ENCODE measurements at regions not wholly inside any gene's neighbourhood (a gene's known extent, or its start where the extent isn't known, plus 50 kb on each side); places are given as distances from the start of the nearest gene placed in this dataset.
"Not testable (repeated sequence)": the region's sequence is repeated elsewhere in the genome, so short reads cannot be mapped to it uniquely, and the experiment has no call there.

DNA sequence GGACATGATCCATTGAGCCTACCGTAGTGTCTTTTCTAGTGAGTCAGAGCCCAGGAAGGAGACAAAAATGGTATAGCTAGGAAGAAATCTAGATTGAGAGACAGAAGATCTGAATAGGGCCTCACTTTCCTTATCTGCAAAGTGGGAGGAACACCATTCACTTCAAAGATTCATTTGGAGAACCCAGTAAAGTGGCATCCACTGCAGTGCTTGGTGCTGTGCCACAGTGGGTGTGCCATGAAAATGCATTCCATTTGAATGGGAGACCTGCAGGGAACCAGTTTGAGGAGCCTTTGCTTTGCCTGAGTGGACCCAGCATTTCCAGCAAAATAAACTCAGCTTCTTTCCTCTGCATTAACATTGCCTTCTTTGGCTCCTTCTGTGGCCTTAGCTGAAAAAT, 470.5 kb upstream of the CADM1 start:
- DNase-seq (ENCODE audit: low read depth in 2 of 2): no peak

DNA sequence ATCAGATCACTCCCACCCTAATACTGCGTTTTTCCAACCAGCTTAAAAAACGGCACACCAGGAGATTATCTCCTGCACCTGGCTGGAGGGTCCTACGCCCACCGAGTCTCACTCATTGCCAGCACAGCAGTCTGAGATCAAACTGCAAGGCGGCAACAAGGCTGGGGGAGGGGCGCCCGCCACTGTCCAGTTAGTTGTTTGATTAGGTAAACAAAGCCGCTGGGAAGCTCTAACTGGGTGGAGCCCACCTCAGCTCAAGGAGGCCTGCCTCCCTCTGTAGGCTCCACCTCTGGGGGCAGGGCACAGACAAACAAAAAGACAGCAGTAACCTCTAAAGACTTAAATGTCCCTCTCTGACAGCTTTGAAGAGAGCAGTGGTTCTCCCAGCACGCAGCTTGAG, 463.0 kb upstream of the CADM1 start:
- not testable (repeated sequence) for DNase-seq (ENCODE audit: low read depth in 2 of 2)

DNA sequence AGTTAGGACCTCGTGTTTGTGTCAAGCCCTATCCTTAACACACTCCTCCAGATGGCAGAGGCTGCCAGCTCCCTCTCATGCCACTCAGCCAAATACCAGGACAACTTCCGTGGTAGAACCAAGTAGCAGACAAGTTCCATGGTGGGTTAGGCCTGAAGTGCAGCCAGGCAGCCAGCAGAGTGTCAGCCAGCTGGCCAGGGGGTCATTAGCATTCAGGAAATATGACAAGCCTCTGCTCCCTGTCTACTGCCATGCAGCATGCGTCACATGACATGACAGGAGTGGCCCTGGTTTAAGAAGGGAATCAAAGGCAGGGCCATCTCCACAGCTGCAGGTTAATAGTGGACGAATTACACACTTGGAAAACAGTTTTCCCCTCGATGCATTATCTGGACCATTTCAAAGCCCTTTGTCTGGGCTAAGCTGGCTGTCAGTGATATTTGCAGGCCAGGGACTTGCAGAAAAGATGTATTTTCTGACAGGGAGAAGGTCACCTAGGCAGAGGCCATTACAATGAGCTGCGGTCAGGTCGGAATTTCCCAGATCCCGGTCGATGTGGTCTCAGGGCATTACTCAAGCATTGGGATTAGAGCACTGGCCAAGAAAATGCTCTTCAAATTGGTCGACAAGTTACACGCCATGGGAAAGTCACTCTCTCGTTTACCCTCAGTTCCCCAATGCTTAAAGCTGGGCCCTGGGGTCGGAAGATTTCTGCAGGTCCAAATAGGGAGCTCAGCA, 461.7 kb upstream of the CADM1 start:
- DNase-seq (ENCODE audit: low read depth in 2 of 2): no peak

DNA sequence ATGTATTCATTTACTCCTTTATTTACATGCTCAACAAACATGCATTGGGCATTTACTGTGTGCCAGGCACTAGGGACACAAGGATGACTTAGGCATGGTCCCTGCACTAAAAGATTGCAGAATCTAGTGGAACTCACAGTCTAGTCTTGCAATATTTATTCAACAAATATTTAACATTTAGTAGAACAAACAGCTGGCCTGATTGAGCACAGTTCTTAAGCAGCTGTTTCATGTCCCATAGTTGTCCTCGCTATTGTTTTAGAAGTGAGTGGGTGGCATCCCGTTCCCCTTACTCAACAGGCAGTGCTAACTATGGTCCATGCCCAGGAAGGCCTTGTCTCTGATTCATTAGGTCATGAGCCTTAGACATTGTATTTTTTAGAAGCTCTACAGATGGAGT, 459.9 kb upstream of the CADM1 start:
- DNase-seq (ENCODE audit: low read depth in 2 of 2): no peak

DNA sequence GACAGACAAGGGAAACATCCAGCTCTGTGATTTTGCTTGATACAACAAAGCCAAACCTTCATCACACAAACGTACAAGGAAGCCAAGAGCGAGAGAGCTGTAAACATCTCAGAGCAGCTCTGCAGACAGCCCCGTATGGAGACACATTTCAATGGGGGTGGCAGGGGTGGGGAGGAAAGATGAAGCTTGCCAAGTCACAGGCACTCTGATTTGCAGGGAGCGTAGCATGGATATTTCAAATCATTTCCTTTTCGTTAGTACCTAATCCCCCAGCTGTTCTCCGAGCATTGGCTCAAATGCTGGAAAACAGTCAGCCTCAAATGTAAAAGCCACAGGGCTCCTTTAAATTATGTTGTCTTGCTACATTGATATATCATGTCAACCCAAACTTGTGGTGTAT, 458.9 kb upstream of the CADM1 start:
- DNase-seq (ENCODE audit: low read depth in 2 of 2): no peak

DNA sequence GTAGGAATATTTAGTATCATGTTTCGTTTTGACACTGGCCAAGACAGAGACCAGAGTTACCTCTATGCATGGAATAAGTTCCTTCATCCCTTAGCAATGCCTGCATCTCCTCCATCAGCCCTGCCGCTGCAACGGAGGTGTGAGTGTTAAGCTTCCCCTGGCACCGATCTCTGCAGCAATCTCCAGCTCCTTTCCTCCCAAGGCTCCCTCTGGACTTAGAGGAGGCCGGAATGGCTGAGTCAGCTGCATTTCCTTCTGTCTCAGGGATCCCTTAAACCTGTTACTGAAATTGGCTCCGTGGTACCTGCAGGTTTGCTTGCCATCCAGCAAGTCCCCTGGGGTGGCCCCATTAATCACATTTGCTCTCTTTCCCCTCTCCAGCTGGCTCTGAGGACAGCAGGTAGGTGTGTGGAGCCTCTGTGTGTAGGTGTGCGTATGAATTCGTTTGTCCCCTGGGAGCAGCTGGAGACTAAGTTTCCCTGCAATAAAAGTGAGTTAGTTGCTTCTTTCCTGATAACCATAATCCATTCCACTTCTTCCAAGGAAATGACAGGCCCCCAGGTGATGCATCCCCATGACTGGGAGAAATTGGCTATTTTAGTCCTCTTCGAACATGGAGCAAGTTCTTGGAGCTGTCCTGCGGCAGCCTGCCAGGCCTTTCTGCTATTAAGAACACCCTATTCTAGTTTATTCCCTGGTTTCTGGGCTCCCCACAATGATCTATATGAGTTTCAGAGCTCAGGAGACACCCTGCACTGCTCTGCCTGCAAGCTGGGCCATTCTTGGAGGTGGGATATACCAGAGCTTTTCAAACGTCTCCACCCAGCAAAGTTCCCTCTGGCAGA, 457.2 kb upstream of the CADM1 start:
- no peak for DNase-seq (ENCODE audit: low read depth in 2 of 2)

DNA sequence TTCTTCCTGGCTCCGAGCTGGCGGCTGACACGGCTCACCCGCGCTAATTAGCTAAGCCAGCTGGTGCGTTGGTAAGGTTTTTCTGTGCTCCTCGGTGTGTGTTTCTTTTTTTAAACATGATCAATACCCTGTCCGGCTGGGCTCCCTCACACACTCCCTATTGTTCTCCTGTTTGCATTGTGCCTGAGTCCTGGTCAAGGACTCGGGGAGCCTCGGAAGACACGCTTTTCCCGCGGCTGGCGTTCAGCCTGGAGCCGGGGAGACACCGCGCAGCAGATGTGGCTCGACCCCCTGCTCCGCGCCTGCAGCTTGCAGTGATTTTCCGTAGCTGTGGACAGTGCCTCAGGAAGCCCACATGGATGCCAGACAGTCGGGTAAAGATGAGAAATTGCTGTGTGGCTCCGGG, 454.9 kb upstream of the CADM1 start:
- no peak for DNase-seq (ENCODE audit: low read depth in 2 of 2)

DNA sequence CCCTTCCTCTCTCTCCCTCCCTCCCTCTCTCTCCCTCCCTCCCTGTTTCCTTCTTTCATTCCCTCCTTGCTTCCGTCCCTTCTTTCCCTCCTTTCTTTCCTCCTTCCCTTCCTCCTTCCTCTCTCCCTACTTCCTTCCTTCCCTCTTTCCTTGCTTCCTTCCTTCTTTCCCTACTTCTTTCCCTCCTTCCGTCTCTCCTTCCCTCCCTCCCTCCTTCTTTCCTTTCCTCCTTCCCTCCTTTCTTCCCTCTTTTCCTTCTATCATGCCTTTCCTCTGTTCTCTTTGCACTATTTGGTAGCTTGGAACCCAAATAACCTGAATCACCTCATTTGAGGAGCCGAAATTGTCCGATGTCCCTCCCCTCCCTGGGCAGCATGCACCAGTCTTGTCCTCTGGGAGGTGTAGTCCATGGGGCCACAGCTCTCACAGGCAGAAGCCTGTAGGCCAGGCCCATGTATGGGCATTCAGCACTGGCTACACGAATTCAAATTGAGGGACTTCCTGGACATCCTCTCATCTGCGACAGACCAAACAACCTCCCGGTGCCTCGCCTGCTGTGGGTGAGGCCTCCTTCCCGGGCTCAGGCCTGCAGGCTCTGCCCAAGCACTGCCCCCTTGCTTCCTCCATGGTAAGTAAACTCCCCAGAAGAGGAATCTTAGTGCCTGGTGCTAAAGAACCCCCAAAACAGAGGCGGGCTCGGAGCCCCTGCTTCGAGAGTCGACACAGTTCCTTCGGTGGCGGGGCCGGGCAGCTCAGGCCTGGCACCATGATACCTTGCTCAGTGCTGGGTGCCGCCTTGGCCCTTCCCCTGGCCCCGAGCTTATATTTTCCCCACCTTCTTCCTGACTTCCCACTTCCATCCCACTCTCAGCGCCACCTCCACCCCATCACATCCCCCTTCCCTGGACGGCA, 454.1 kb upstream of the CADM1 start:
- DNase-seq (ENCODE audit: low read depth in 2 of 2): no peak

DNA sequence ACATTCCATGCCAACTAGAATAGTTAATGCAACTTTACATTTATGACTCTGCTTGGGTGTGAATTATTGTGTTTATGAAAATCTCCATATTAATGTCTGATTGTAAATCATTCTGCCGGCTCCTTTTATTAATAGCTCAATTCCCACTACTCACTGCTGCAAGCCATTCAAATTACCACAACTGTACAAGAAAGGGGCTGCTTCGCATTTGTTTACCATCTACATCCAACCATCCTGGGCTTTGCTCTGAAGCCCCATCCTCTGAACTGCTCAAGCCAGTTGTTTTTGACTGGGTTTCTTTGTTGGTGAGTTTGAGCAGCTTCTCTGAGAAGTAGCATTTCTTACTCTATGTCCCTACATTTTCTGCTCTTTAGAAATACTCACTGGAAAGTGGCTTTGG, 451.6 kb upstream of the CADM1 start:
- no peak for DNase-seq (ENCODE audit: low read depth in 2 of 2)

DNA sequence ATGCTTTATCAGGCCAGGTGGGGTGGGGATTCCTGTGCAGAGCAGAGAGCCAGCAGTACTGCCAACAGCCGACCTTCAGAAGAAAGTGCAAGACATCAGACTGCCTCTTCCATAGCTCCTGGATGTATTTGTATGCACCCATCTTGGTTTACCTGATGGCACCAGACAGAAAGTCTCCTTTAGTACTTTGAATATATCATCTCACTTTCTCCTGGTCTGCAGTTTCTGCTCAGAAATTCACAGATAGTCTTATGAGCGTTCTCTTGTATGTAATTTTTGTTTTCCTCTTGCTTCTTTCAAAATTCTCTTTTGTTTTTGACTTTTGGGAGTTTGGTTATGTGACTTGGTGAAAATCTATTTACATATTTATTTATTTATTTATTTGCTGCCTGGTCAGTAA, 446.4 kb upstream of the CADM1 start:
- DNase-seq (ENCODE audit: low read depth in 2 of 2): no peak

DNA sequence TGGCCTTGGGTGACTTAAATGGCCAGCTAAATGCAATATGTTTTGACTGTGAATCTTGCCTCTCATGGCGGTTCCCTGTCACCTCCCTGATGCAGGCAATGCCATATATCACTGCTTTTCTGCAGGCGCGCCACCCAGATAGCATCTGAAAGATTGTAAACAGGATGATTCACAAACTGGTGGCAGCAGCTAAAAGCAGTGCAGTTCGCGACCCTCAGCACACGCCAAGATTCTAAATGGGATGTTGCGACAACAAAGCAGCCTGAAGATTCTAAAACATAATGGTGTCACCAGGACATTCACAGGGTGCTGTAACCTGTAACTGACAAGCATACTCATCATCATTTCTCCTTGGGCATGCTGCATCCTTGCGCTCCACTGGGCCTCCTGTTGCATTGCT, 440.4 kb upstream of the CADM1 start:
- no peak for DNase-seq (ENCODE audit: low read depth in 2 of 2)

DNA sequence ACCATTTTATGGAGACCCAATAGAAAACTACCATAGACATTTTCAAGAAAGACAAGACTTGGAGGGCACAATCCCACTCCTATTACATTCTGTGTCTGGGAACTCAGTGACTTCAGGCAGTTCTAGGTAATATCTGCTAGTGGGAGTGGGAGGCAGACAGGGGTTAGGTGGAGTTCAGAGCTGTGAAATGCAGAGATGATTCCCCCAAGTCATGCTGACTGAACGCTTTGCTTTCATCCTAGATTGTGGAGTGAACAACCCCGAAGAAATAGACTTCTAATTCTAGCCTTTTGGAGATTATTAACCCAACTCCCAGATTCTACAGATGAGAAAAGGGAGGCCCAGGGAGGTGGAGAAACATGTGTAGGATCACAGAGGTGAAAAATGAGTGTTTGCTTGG, 437.8 kb upstream of the CADM1 start:
- DNase-seq (ENCODE audit: low read depth in 2 of 2): no peak

DNA sequence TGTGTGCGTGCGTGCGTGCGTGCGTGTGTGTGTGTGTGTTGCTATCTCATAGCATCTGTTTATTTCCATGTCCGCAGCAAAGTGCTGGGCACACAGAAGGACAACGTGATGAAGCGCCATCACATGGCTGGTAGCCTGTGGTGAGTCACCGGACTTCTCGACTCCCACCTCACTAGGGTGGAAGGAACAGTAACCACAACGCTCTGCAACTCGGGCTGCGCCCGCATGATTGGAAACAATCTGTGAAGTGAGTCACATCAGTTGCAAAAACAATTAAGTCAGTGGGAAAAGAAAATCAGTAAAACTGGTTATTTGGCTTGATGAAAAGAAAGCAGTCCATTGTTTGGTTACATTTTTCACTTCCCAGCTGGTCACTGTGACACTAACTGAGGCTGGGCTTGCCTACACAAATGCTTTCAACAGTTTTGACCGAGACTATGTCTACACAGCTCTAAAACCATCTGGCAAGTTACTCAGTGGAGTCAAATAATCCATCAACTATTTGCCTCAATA, 437.3 kb upstream of the CADM1 start:
- DNase-seq (ENCODE audit: low read depth in 2 of 2): no peak

DNA sequence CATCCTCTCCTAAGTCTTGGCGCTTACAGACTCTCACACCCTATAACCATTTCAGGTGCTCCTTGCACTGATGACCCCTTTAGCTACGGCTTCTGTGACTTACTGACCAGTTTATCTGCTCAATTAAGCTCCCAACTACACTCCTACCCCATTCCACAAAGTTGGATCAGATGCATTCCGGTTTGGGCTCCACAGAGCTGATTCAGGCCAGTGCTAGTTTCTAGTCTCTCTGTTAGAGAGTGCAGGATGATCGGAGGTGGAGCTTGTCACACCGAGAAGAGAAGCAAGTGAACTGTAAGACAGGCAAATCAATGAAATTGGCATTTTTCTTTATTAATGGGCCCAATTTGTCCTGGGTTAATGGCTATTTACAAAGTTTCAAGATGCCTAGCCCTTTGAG, 436.8 kb upstream of the CADM1 start:
- DNase-seq (ENCODE audit: low read depth in 2 of 2): no peak

DNA sequence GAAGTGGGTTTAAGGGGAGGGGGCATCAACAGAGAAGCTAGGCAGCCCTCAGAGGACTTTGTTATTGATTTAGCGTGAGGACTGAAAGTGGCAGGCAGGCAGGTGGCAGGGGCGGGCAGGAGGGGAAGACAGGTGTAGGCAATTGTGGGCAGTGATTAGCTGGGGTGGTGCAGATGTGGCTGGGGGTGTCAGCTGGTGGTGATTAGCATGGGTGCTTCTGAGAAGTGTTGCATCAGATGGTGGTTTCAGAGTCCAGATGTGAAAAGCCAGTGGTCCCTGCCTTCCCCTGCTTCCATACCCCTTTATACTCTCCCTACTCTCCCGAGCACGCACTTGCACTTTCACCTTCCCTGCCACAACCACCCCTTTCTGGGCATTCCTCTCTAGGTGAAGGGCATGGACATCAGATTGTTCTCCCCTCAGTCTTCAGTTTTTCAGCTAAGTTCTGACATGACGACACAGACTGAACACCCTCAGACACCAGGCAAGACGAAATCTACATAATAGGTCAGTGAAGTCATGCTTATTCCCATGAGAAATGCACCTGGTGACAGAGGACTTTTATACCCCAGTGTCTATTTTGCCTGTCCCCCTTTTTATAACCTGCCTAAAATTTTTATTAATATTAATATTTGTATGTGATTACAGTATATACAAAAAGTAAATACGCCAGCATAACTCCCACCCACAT, 435.7 kb upstream of the CADM1 start:
- no peak for DNase-seq (ENCODE audit: low read depth in 2 of 2)

DNA sequence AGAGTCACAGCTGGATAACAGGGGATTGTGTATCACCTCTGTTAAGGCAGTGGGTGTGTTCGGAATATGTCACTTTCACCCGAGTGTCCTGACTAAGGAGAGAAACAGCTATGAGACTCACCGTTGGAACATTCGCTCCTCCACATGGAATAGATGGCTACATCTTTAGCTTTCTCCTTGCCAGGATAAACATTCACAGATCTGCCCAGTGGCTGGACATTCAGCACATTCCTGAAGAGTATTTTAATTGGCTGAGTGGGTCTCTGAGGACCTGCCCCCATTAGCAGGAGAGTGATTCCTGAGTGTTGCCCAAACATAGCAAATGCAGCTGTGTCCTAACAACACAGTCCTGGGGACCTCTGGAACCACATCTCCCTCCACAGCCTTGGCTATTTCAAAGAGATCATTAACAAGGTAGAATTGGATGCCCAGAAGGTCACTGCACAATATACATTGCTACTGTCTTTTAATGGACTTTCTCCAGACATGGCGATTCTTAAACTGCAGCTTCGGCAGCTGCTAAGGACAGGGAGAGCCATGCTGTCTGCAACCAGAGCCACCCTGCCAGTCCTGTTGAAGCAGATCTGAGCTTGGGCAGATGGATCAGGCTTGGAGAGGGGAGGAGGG, 435.0 kb upstream of the CADM1 start:
- DNase-seq (ENCODE audit: low read depth in 2 of 2): no peak

DNA sequence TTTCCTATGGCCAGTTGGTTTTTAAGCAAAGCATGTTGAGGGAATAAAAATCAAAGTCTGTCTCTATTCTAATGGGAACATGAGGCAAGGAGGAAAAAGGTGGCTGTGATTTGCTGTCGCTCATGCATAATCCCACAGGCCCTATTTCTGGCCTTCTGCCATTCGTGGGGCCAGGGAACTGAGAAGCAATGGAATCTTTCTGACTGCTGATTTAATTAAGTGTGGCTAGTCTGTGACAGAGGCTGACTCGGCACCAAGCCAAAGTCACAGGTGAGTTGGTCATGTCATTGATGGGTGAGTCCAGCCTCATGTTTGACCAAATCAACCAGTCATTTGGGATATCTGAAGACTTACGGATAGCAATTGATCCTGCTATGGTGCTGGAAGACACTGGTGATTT, 429.3 kb upstream of the CADM1 start:
- no peak for DNase-seq (ENCODE audit: low read depth in 2 of 2)

DNA sequence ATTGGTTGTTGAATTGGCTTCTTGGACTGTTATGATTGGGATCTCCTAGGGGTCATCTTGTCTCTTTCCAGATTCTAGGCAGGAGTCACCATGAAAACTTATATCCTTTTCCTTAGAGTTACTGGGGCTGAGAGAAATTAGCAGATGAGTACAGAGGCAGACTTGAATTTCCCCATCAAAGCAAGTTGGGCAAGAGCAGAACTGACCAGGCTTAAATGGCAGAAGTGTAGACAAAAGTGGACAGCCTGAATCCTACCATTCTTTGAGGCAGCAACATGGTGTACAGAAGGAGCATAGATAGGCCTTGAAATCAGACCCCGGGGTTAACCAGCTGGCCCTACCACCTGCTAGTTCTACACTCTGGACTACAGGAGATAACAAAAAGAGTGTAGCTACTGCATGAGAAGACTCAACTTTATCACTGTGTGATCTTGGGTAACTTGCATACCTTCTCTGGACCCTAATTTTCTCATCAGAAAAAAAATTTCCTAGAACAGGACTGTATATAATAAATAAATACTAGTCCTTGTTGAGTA, 427.4 kb upstream of the CADM1 start:
- no peak for DNase-seq (ENCODE audit: low read depth in 2 of 2)

DNA sequence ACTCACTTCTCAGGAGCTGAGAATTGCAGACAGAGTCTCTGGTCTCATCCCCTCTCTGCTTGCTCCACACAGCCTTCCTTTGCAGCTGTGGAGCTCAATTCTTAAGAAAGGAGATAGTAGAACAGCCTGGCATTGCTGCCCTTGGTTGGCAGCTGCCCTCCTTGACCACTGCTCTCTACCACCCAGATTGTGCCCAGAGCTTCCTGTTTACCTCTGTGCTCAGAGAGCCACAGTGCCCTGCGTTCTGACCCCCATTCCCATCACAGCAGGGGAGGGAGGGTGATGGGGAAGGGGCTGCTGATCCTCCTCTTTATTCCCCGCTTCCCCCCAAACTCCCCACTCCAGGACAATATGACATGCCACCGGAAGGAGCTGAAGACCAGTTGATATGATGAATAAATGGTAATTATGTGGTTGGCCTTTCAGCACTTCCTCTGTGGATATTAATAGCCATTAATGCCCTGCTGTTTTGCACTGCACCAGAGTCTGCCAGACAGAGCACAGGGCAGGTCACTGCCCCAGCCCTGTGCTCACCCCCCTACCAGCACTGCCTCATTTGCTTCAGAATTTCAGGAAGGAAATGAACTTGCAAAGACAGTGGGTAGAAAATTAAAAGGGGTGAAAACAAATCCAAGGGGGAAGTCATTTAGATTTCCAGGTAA, 426.8 kb upstream of the CADM1 start:
- DNase-seq (ENCODE audit: low read depth in 2 of 2): no peak

DNA sequence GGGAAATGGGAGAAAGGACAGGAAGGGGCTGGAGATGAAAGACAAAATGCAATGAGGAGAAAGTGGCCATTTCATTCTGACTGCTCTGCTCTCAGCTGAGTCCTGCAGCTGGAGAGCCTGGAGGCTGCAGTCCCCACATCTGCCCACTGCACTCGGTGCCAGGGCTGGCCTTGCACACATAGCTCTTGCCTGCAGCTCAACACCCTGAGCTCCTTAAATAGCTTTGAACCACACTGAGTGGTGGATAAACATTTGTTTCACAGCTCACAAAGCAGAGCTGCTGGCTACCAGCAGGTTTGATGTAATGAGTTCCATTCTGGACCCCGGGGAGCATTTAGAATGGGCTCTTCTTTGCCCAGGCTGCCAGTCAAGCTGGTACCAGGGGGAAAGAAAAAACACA, 426.1 kb upstream of the CADM1 start:
- no peak for DNase-seq (ENCODE audit: low read depth in 2 of 2)

Data from activated CD4-positive, alpha-beta T cell treated with anti-CD3 and anti-CD28 coated beads for 24 hours (primary cell).